HepG2 (cell line): ENCODE measurements at regions not wholly inside any gene's neighbourhood (a gene's known extent, or its start where the extent isn't known, plus 50 kb on each side); places are given as distances from the start of the nearest gene placed in this dataset.

ENCODE experiments used
- ATAC-seq: fragments of 200-7000 bp; cut with Tn5 transposase; 3 replicates; pipeline ENCODE4 v1.9.1; 2020; ENCODE audit warnings: mild to moderate bottlenecking, moderate library complexity
- BruUV-seq: library from RNA; stranded (reverse); fragments of 400-500 nt; replicated peaks from 2 replicates; lab custom pipeline; 2021; lab: Mats Ljungman, UMichigan
- CTCF ChIA-PET: fragments of 300-600 bp; formaldehyde crosslinking; extraction: SDS; loops from one replicate; lab custom pipeline; 2021; ENCODE audit warnings: low total read pairs, inconsistent platforms, low intra/inter-chr PET ratio; lab: Yijun Ruan, JAX
- POLR2A ChIA-PET: fragments of 350-600 bp; sonication (Branson Sonifier 250); formaldehyde crosslinking; loops from one replicate; lab custom pipeline; 2020; ENCODE audit warnings: antibody characterized with exemption, inconsistent platforms; lab: Yijun Ruan, JAX
- DNase-seq: peaks from one replicate; pipeline ENCODE4 v3.0.0-alpha.2; 2015; ENCODE audit warnings: low spot score
- FAIRE-seq: peaks from 3 replicates; lab custom pipeline; 2011; peaks lifted over from hg19 to GRCh38; lab: Jason Lieb, UNC
- H2AFZ ChIP-seq: one replicate; pipeline ENCODE4 v1.6.1; 2011; ENCODE audit warnings: low read length, inconsistent platforms
- H3K27ac ChIP-seq: fragments of 300-600 bp; 3 replicates; pipeline ENCODE4 v1.8.0; 2011; ENCODE audit warnings: mixed run types, mild to moderate bottlenecking, mixed read lengths, low read length, inconsistent platforms; ENCODE audit not compliant: insufficient read depth; ENCODE audit errors: extremely low read length
- H3K27me3 ChIP-seq, 2 experiments: fragments of 200-600 bp in 1 of 2; 2 replicates in 1 of 2; 3 replicates in 1 of 2; pipeline versions ENCODE4 v1.6.0 to v1.8.0; 2011; ENCODE audit warnings: low read length in 2 of 2, mild to moderate bottlenecking in 2 of 2, moderate library complexity in 2 of 2, inconsistent platforms in 1 of 2; ENCODE audit not compliant: insufficient read depth in 2 of 2, control insufficient read depth in 1 of 2
- H3K36me3 ChIP-seq, 2 experiments: fragments of 200-600 bp in 1 of 2; replicated peaks in 1 of 2; 2 replicates in 1 of 2; 3 replicates in 1 of 2; pipeline versions ENCODE4 v1.5.1 to v1.8.0; 2011; ENCODE audit warnings: low read length in 2 of 2, inconsistent platforms in 1 of 2; ENCODE audit not compliant: insufficient read depth in 2 of 2, control insufficient read depth in 1 of 2
- H3K4me1 ChIP-seq: 2 replicates; pipeline ENCODE4 v1.5.1; 2012; ENCODE audit warnings: low read length, inconsistent platforms; ENCODE audit not compliant: insufficient read depth
- H3K4me2 ChIP-seq: 2 replicates; pipeline ENCODE4 v1.6.0; 2011; ENCODE audit warnings: low read depth, low read length, inconsistent platforms
- H3K4me3 ChIP-seq, 3 experiments: fragments of 200-600 bp in 1 of 3; sonication (generic), shearing (Covaris generic) in 1 of 3; replicated peaks in 1 of 3; 2 replicates each; pipeline ENCODE4 v1.5.1; 2011 to 2016; ENCODE audit warnings: low read length in 3 of 3, inconsistent platforms in 2 of 3, low read depth in 2 of 3, mild to moderate bottlenecking in 2 of 3, control low read depth in 1 of 3, mixed read lengths in 1 of 3; ENCODE audit not compliant: insufficient read depth in 1 of 3
- H3K79me2 ChIP-seq: one replicate; pipeline ENCODE4 v1.6.1; 2011; ENCODE audit warnings: low read length, inconsistent platforms; ENCODE audit not compliant: insufficient read depth
- H3K9ac ChIP-seq: 2 replicates; pipeline ENCODE4 v1.6.0; 2011; ENCODE audit warnings: mild to moderate bottlenecking, low read depth, low read length, inconsistent platforms; ENCODE audit not compliant: insufficient read depth
- H3K9me3 ChIP-seq: 2 replicates; pipeline ENCODE4 v1.5.1; 2012; ENCODE audit warnings: mild to moderate bottlenecking, low read length
- H4K20me1 ChIP-seq: 2 replicates; pipeline ENCODE4 v1.6.0; 2011; ENCODE audit warnings: inconsistent platforms, mild to moderate bottlenecking, low read length, moderate library complexity; ENCODE audit not compliant: insufficient read depth
- CREM ChIP-seq, 2 experiments: sonication (generic) in 1 of 2; formaldehyde crosslinking in 1 of 2; IDR thresholded peaks; 2 replicates each; pipeline versions ENCODE4 v1.4.0 to v1.6.1; 2016 to 2020; ENCODE audit warnings: antibody characterized with exemption in 1 of 2, mild to moderate bottlenecking in 1 of 2, missing genetic modification reagents in 1 of 2
- HNRNPLL ChIP-seq: fragments of 200-400 bp; formaldehyde crosslinking; IDR thresholded peaks from 2 replicates; pipeline ENCODE4 v1.6.1; 2017; ENCODE audit warnings: mild to moderate bottlenecking, low read depth, low read length; ENCODE audit not compliant: poor library complexity, severe bottlenecking
- PPARG ChIP-seq: conservative IDR thresholded peaks from 2 replicates; pipeline ENCODE4 v1.6.1; 2016; ENCODE audit warnings: missing biosample characterization, missing genetic modification reagents
- SETDB1 ChIP-seq: sonication (generic); formaldehyde crosslinking; IDR thresholded peaks from 2 replicates; pipeline ENCODE4 v1.5.1; 2020; ENCODE audit warnings: missing genetic modification reagents, mild to moderate bottlenecking, borderline replicate concordance
- ZBTB46 ChIP-seq: sonication (generic); formaldehyde crosslinking; IDR thresholded peaks from 2 replicates; pipeline ENCODE4 v1.4.0; 2020; ENCODE audit warnings: mild to moderate bottlenecking, missing genetic modification reagents, borderline replicate concordance
- ZEB1 ChIP-seq: IDR thresholded peaks from 2 replicates; pipeline ENCODE4 v1.6.1; 2012; ENCODE audit warnings: mild to moderate bottlenecking, low read depth, inconsistent platforms; ENCODE audit not compliant: insufficient replicate concordance
- ZNF138 ChIP-seq: sonication (generic); formaldehyde crosslinking; IDR thresholded peaks from 2 replicates; pipeline ENCODE4 v1.5.0; 2020; ENCODE audit warnings: mild to moderate bottlenecking, low read depth, missing genetic modification reagents
- ZNF235 ChIP-seq: sonication (generic); formaldehyde crosslinking; IDR thresholded peaks from 2 replicates; pipeline ENCODE4 v1.8.1; 2023; ENCODE audit warnings: mild to moderate bottlenecking, missing genetic modification reagents, borderline replicate concordance
- ZNF317 ChIP-seq: sonication (generic); formaldehyde crosslinking; IDR thresholded peaks from 2 replicates; pipeline ENCODE4 v1.5.0; 2020; ENCODE audit warnings: mild to moderate bottlenecking, missing genetic modification reagents
- ZNF768 ChIP-seq: sonication (generic); formaldehyde crosslinking; IDR thresholded peaks from 2 replicates; pipeline ENCODE4 v1.4.0; 2020; ENCODE audit warnings: missing genetic modification reagents
- WGBS: methylation state at CpG from one replicate; pipeline ENCODE4 v1.1.6; 2017; ENCODE audit warnings: low lambda C conversion rate; 5-methylcytosine and 5-hydroxymethylcytosine counted together
- in situ Hi-C: cut with HindIII; loops from 2 replicates; pipeline ENCODE4 v1.10.0; 2017; ENCODE audit warnings: low pct_unique_long_range_greater_than_20kb; ENCODE audit not compliant: extremely low pct_ligation_motif_present
- intact Hi-C: fragments of 100-400 bp; cut with micrococcal nuclease; formaldehyde crosslinking; loops from one replicate; pipeline ENCODE4 v1.10.0; 2022; ENCODE audit not compliant: unreplicated experiment
- TF ChIP-seq, protein P1 (sequence below): IDR thresholded peaks from 2 replicates; pipeline ENCODE4 v1.6.1; 2018; ENCODE audit warnings: missing genetic modification reagents, mild to moderate bottlenecking, missing compliant biosample characterization
- TF ChIP-seq, protein P2 (sequence below), 2 experiments: fragments of 450-650 bp in 1 of 2; sonication (generic) in 1 of 2; formaldehyde crosslinking; IDR thresholded peaks; 2 replicates each; pipeline versions ENCODE4 v1.5.0 to v1.8.0; 2020 to 2022; ENCODE audit warnings: mild to moderate bottlenecking in 1 of 2, missing genetic modification reagents in 1 of 2

DNA sequence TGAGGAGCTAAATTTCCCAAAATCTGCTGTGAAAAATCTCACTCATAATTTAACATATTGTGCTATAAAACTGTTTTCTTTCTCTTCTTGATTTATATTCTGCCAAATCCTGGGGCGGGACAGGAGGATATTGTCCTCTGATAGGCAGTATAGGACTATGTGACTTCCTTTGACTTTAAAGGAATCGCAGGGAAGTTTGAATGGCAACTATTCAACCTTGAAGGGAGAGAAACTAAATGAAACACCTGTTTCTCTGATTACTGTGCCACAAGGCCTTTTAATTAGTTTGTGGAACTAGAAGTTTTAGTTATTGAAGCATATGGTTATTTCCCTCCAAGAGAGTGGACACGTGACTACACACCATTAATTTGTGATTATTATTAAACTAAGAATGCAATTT, 607.4 kb downstream of the GATA3 start:
- in situ Hi-C loops, result no loop called here
- intact Hi-C loops, result no loop called here
- no peak for FAIRE-seq

More for the DNA sequence above, 607.4 kb downstream of the GATA3 start:
- DNase-seq, result no peak
- Histone ChIP-seq H4K20me1 (no peaks in the 10 kb centered on the region), H3K4me3 (no peak overlapping the region), H3K4me2 (no peak overlapping the region), H3K27me3 (no peaks in the 10 kb centered on the region; a peak in 1 of 5 replicates), H2AFZ (no peak overlapping the region), H3K4me1 (no peaks in the 10 kb centered on the region), H3K27ac (no peak overlapping the region), H3K9me3 (no peaks in the 10 kb centered on the region), H3K9ac (no peak overlapping the region), H3K79me2 (no peaks in the 10 kb centered on the region), H3K36me3 (no peaks in the 10 kb centered on the region)
- no peak for ATAC-seq
- 0% methylated on average over 3 of the region's 3 CpGs for WGBS
- POLR2A ChIA-PET, result no interaction called here
- TF ChIP-seq SETDB1 (no peak), ZEB1 (no peak), ZBTB46 (CRISPR knock-in tag) (no peak), ZNF768 (no peak), ZNF235 (CRISPR knock-in tag) (no peak), PPARG (no peak), CREM (IDR thresholded peaks at IDR 0.05) (no peak), CREM (CRISPR knock-in tag; IDR thresholded peaks at IDR 0.05) (no peak), HNRNPLL (no peak), ZNF138 (CRISPR knock-in tag) (no peak), ZNF317 (CRISPR knock-in tag) (no peak)
- TF ChIP-seq, protein P1, sequence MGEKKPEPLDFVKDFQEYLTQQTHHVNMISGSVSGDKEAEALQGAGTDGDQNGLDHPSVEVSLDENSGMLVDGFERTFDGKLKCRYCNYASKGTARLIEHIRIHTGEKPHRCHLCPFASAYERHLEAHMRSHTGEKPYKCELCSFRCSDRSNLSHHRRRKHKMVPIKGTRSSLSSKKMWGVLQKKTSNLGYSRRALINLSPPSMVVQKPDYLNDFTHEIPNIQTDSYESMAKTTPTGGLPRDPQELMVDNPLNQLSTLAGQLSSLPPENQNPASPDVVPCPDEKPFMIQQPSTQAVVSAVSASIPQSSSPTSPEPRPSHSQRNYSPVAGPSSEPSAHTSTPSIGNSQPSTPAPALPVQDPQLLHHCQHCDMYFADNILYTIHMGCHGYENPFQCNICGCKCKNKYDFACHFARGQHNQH, result no peak
- TF ChIP-seq, protein P2, sequence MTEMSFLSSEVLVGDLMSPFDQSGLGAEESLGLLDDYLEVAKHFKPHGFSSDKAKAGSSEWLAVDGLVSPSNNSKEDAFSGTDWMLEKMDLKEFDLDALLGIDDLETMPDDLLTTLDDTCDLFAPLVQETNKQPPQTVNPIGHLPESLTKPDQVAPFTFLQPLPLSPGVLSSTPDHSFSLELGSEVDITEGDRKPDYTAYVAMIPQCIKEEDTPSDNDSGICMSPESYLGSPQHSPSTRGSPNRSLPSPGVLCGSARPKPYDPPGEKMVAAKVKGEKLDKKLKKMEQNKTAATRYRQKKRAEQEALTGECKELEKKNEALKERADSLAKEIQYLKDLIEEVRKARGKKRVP (CRISPR knock-in tag; IDR thresholded peaks at IDR 0.05), result no peak
- CTCF ChIA-PET, result no interaction called here
- BruUV-seq, result no TSS peak
